ENCODE measurements at regions not wholly inside any gene's neighbourhood (a gene's known extent, or its start where the extent isn't known, plus 50 kb on each side); places are given as distances from the start of the nearest gene placed in this dataset.
"Not testable (repeated sequence)": the region's sequence is repeated elsewhere in the genome, so short reads cannot be mapped to it uniquely, and the experiment has no call there.

- no peak for DNase-seq
Observed at GRCh38 chr2:13650586-13651180, 933.9 kb downstream of the TRIB2 start.

GRCh38 chr2:13651684-13652131 is 935.0 kb downstream of the TRIB2 start:
- no peak for DNase-seq

DNA sequence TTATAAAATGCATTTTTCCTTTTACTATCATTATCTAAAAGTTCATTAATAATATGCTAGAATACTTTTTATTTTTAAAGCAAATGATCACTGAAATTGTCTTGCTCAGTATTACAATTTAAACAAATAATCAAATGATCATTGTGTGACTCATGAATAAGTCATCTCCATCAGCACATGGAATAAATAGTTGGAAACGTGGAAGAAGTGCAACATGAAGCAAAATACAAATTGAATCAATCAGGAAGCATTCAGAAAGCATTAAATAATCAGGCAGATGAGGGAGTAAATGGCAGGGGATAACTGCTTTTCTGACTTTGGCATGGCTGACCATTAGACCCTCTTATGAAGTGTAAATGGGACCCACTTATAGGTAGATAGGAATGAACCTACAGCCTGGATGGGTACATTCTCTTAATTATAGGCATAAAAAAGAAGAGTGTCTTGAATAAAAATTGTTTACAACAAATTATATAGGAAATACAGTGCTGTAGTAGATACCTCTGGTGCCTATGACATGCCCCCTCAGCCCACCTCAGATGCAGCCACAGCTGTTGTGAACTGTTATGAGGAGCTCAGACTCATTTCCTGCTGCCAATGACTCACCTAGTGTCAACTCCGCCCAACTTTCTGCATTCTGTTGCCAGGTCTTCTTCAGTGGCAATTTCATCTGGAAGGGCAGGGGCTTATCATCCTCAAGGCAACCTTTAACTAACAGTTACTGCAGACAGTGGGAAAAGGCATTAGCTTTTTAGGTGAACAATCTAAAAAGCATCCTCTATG is 936.0 kb downstream of the TRIB2 start:
- DNase-seq = no peak

- no peak for DNase-seq
Observed at GRCh38 chr2:13654416-13654815, 937.7 kb downstream of the TRIB2 start.

- no peak for DNase-seq
Observed at GRCh38 chr2:13660231-13660630, 943.5 kb downstream of the TRIB2 start.

GRCh38 chr2:13662055-13662454 is 945.3 kb downstream of the TRIB2 start:
- no peak for DNase-seq

GRCh38 chr2:13666582-13667414 is 950.1 kb downstream of the TRIB2 start:
- no peak for DNase-seq

DNA sequence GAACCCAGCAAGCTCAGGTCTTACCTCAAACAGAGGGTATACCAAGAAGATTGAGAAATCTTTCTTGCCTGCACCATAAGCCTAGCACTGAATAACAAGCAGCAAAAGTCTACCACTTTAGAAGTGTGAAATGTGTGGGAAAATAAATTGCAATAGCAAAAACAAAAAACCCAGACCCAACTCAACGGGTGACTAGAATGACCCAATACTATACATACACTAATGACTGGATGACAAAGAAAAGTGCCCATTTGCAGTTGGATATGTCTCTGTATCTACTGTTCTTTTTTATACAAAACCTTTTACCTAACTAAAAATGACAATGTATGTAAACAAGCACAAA is 950.6 kb downstream of the TRIB2 start:
- no peak for DNase-seq

DNA sequence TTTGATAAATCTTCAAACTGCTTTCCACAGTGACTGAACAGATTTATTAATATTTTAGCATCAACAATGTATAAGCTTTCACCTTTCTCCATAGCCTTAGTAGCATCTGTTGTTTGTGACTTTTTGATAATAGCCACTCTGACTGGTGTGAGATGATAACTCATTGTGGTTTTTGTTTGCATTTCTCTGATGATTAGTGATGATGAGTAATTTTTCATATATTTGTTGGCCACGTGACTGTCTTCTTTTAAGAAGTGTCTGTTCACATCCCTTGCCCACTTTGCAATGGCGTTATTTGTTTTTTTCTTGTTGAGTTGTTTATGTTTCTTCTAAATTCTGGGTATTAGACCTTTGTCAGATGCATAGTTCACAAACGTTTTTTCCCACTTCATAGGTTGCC is 952.9 kb downstream of the TRIB2 start:
- DNase-seq = no peak

GRCh38 chr2:13673821-13674220 is 957.1 kb downstream of the TRIB2 start:
- not testable (repeated sequence) for DNase-seq

DNA sequence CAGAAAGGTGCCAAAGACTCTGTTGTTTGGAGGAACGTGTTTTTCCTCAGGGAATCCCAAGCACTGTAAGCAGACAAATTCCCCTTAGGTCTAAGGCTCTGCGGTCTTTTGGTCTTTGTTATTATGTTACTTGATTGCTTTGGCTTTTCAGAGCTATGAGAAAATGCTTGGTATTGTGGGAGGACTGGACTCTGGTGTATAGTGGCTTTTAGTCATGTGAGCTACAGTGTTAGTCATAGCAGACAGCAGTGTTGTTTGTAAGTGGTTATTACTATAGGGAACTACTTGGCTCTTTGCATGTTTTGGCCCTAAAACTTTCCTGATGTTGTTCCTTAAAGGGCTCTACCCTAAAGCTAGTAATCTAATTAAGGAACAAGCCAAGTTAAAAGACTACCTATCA is 956.2 kb upstream of the LRATD1 start:
- no peak for DNase-seq

DNA sequence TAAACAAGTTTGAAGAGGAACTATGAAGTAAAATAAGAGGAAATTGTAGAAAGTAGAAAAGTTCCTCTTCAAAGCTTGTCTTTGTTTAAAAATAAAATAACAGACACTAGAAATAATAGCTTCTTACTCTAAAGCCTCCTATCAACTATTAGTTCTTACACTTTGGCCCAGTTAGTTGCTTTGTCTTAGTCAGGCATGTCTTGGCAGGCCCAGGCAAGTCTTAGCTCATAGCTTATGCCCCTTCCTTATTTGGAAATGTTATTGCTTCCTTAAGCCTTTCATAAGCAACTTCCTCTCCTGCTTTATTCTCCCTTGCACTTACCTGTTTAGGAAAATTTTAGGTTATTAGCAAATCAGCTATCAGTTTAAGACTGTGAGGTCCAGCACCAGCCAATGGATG is 950.6 kb upstream of the LRATD1 start:
- DNase-seq = no peak

GRCh38 chr2:13682540-13683272 is 949.8 kb upstream of the LRATD1 start:
- no peak for DNase-seq

GRCh38 chr2:13686262-13686661 is 946.3 kb upstream of the LRATD1 start:
- no peak for DNase-seq

DNA sequence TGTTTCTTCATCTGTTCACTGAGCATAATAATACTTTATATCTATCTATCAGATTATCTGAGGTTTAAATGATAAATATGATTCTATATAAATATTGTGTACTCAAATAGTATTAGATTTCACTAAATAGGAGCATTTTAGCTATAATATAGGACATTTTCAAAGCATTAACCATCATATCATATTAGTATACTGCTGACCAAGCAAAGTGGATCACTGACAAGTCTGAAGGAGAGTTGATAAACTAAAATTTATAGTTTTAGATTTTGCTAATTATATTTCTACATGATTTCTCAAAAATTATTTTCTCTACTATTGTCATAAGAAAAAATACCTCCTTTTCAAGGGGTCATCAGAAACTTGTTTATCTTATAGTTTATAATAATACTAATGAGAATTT is 937.8 kb upstream of the LRATD1 start:
- no peak for DNase-seq

GRCh38 chr2:13696601-13697000 is 935.9 kb upstream of the LRATD1 start:
- no peak for DNase-seq

GRCh38 chr2:13698847-13699246 is 933.7 kb upstream of the LRATD1 start:
- no peak for DNase-seq

- DNase-seq = not testable (repeated sequence)
Observed at GRCh38 chr2:13699939-13700338, 932.6 kb upstream of the LRATD1 start.

- no peak for DNase-seq
Observed at GRCh38 chr2:13711154-13711553, 921.4 kb upstream of the LRATD1 start.

DNA sequence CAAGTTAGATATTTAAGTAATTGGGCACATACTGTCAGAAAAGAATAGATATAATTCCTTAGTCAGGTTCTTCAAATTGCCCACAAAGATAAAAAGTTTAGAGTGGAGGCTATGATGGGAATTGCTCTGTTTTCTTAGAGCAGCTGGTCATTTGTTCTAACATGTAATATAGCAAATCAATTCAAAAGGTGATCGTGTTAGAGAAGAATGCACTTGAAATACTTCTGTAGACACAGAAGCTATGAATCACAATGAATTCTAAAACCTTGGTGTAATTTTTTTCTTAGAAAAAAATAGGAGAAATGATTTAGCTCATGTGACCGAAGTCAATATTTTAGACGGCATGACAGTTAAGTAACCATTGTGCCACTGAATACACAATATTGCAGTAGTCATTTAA is 918.1 kb upstream of the LRATD1 start:
- no peak for DNase-seq

DNA sequence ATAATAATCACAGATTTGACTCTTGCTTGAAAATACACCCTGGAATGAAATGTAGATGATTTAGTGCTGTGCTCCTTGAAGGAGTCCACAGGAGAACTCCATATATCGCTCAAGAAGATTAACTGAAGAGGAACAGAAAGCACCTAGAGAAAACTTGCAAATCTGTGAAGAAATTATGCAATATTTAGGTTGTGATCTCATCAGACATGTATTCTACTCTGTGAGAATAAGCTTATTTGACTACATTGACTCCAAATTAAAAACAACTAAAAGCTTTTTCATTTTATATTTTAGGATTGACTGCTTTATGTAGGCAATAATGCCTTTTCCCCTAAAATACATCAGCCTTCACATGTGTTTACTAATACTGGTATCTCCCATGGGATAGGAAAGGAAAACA is 906.6 kb upstream of the LRATD1 start:
- DNase-seq = no peak

- DNase-seq = no peak
Observed at GRCh38 chr2:13745330-13745729, 887.2 kb upstream of the LRATD1 start.

DNA sequence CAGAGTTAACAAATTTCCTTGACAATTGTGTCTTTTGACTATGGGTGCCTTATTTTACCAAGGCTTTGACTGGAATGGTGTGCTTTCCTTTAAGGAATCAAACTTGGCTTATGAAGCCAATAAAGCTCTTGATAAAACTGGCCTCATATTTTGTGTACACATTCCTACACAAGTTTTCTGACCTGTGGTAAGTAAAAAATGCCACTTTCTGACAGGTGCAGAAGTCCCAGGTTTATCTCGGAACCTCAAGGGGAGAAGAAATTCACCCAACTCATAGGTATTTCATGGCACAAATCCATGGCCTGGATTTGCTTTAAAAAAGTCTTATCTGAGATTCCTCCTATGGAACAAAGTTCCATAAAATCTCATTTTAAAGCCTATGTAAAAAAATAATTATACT is 880.6 kb upstream of the LRATD1 start:
- DNase-seq = no peak

Data from activated effector memory CD4-positive, alpha-beta T cell treated with Interleukin-2 at 50 U/mL for 16 hours (primary cell).